Transverse colon (tissue), 4 donors: ENCODE measurements at regions not wholly inside any gene's neighbourhood (a gene's known extent, or its start where the extent isn't known, plus 50 kb on each side); places are given as distances from the start of the nearest gene placed in this dataset.

Experiments used
- DNase-seq: peaks from one replicate; pipeline ENCODE4 v3.0.0-alpha.2; 2019
- H3K27ac ChIP-seq, 4 donors: fragments of 200-600 bp; sonication (generic); 2 replicates each; pipeline ENCODE4 v1.5.1; 2016 to 2018; ENCODE audit warnings: inconsistent platforms in 4 of 4
- H3K27me3 ChIP-seq: fragments of 200-600 bp; sonication (generic); 2 replicates; pipeline ENCODE4 v1.5.1; 2017; ENCODE audit warnings: inconsistent platforms
- H3K36me3 ChIP-seq, 4 donors: fragments of 200-600 bp; sonication (generic); 2 replicates each; pipeline ENCODE4 v1.5.1; 2017 to 2019; ENCODE audit warnings: inconsistent platforms in 4 of 4
- H3K4me1 ChIP-seq, 4 donors: fragments of 200-600 bp; sonication (generic); 2 replicates each; pipeline ENCODE4 v1.5.1; 2017 to 2020; ENCODE audit warnings: inconsistent platforms in 4 of 4
- H3K4me3 ChIP-seq, 4 donors: fragments of 200-600 bp; sonication (generic); 1 replicate in 1 of 4; 2 replicates in 3 of 4; pipeline versions ENCODE4 v1.5.1 to v1.6.1; 2017 to 2019; ENCODE audit warnings: inconsistent platforms in 4 of 4
- H3K9me3 ChIP-seq, 2 donors: fragments of 200-600 bp; sonication (generic); 2 replicates each; pipeline ENCODE4 v1.5.1; 2017 to 2019; ENCODE audit warnings: inconsistent platforms in 2 of 2
- CTCF ChIP-seq, 5 experiments: fragments of 200-600 bp in 3 of 5; fragments of 450-650 bp in 2 of 5; sonication (generic) in 3 of 5; IDR thresholded peaks; 1 replicate in 2 of 5; 2 replicates in 3 of 5; pipeline ENCODE4 v1.5.1; 2016 to 2017; ENCODE audit warnings: antibody characterized with exemption in 5 of 5, inconsistent platforms in 3 of 5, mild to moderate bottlenecking in 2 of 5, moderate library complexity in 1 of 5
- EP300 ChIP-seq: sonication (generic); formaldehyde crosslinking; IDR thresholded peaks from one replicate; pipeline ENCODE4 v1.6.1; 2017; ENCODE audit warnings: antibody characterized with exemption, low read depth
- POLR2A ChIP-seq: fragments of 450-650 bp; IDR thresholded peaks from one replicate; pipeline ENCODE4 v1.6.1; 2016; ENCODE audit warnings: antibody characterized with exemption, mild to moderate bottlenecking, moderate library complexity
- POLR2AphosphoS5 ChIP-seq, 3 donors: sonication (generic); formaldehyde crosslinking; IDR thresholded peaks; one replicate each; pipeline ENCODE4 v1.6.1; 2016; ENCODE audit warnings: antibody characterized with exemption in 3 of 3
- WGBS, 2 donors: methylation state at CpG; one replicate each; pipeline ENCODE4 v1.1.5; 2018; ENCODE audit warnings: low coverage in 1 of 2; 5-methylcytosine and 5-hydroxymethylcytosine counted together
- in situ Hi-C, 4 donors: fragments of 200-750 bp; cut with MboI; loops; one replicate each; pipeline versions ENCODE4 v1.15.0 to v1.15.1; 2017; ENCODE audit warnings: low sequenced_read_pairs in 3 of 4, low pct_ligation_motif_present in 1 of 4, low pct_unique_long_range_greater_than_20kb in 1 of 4
- intact Hi-C: fragments of 100-400 bp; cut with DNase I; formaldehyde crosslinking; loops from one replicate; pipeline ENCODE4 v1.15.1; 2023; ENCODE audit warnings: low total_unique reads

GRCh38 chr1:94602316-94602715, 60.8 kb upstream of the F3 start:
- peak in 1 of 3 donors; percentile 25 for TF ChIP-seq POLR2AphosphoS5 (IDR thresholded peaks at IDR 0.05)
- TF ChIP-seq POLR2A: no peak
- H3K9me3 ChIP-seq: no peaks in the 10 kb centered on the region

GRCh38 chr1:94600556-94600955, 59.0 kb upstream of the F3 start:
- DNase-seq: no peak
- Histone ChIP-seq H3K27ac (no peak overlapping the region), H3K36me3 (no peaks in the 10 kb centered on the region), H3K4me1 (peaks cover 8 to 24% (median 19%) of the 10 kb centered on the region in 4 donors), H3K9me3 (no peaks in the 10 kb centered on the region), H3K27me3 (no peaks in the 10 kb centered on the region), H3K4me3 (no peak overlapping the region)
- intact Hi-C loops (no loop called here), in situ Hi-C loops (no loop called here)
- no peak for TF ChIP-seq EP300
- TF ChIP-seq POLR2AphosphoS5 (IDR thresholded peaks at IDR 0.05): no peak
- no peak for TF ChIP-seq CTCF (IDR thresholded peaks at IDR 0.05)
- no peak for TF ChIP-seq POLR2A
- 71 to 80% methylated on average over 1 to 2 of the region's 2 CpGs for WGBS, 2 donors

More at GRCh38 chr1:94602316-94602715, 60.8 kb upstream of the F3 start:
- peaks cover 8 to 37% (median 30%) of the 10 kb centered on the region in 4 donors for H3K4me1 ChIP-seq
- WGBS, 2 donors: 16 to 40% methylated on average over 4 to 9 of the region's 9 CpGs
- H3K4me3 ChIP-seq: peak overlapping the region in 1 of 4 donors; percentile 0
- no peaks in the 10 kb centered on the region for H3K27me3 ChIP-seq
- DNase-seq: peak; percentile 52
- peak overlapping the region; percentile 14 to 39 (median 36) for H3K27ac ChIP-seq
- in situ Hi-C loops (no loop called here), intact Hi-C loops (no loop called here)
- no peaks in the 10 kb centered on the region for H3K36me3 ChIP-seq

- no peaks in the 10 kb centered on the region for H3K9me3 ChIP-seq
- TF ChIP-seq POLR2A (no peak), CTCF (IDR thresholded peaks at IDR 0.05) (peak in 3 of 5 experiments; percentile 24 to 41 (median 30)), EP300 (no peak), POLR2AphosphoS5 (IDR thresholded peaks at IDR 0.05) (no peak)
- no peaks in the 10 kb centered on the region for H3K36me3 ChIP-seq
- no peak overlapping the region for H3K27ac ChIP-seq
- intact Hi-C loops: no loop called here
- WGBS, 2 donors: 64 to 78% methylated on average over 4 to 11 of the region's 11 CpGs
- no peaks in the 10 kb centered on the region for H3K27me3 ChIP-seq
- no peak for DNase-seq
- peaks cover 8 to 27% (median 19%) of the 10 kb centered on the region in 4 donors for H3K4me1 ChIP-seq
- H3K4me3 ChIP-seq: no peak overlapping the region
- in situ Hi-C loops: no loop called here
Measured at GRCh38 chr1:94599095-94599813, 57.7 kb upstream of the F3 start.

GRCh38 chr1:94597701-94598100, 56.1 kb upstream of the F3 start:
- in situ Hi-C loops (no loop called here), intact Hi-C loops (no loop called here)
- Histone ChIP-seq H3K27me3 (no peaks in the 10 kb centered on the region), H3K4me1 (peaks cover 8 to 17% (median 13%) of the 10 kb centered on the region in 4 donors), H3K36me3 (no peaks in the 10 kb centered on the region), H3K27ac (no peak overlapping the region), H3K9me3 (no peaks in the 10 kb centered on the region), H3K4me3 (no peak overlapping the region)
- 73 to 86% methylated on average over 1 to 3 of the region's 3 CpGs for WGBS, 2 donors
- no peak for DNase-seq
- TF ChIP-seq CTCF (IDR thresholded peaks at IDR 0.05) (no peak), POLR2A (no peak), EP300 (no peak), POLR2AphosphoS5 (IDR thresholded peaks at IDR 0.05) (no peak)
